ENCODE measurements at regions not wholly inside any gene's neighbourhood (a gene's known extent, or its start where the extent isn't known, plus 50 kb on each side); places are given as distances from the start of the nearest gene placed in this dataset.

- TF ChIP-seq PRDM2 (tag by site-specific recombination; IDR thresholded peaks at IDR 0.05; ENCODE audit: borderline replicate concordance) = no peak
Observed at GRCh38 chr3:84074767-84075166, 884.0 kb upstream of the CADM2 start (continued).

- Histone ChIP-seq H3K4me3 (ENCODE audit: low read depth, low read length) (no peak overlapping the region), H3K9me3 (ENCODE audit: control insufficient read depth, insufficient read depth, low read depth, low read length) (no peaks in the 10 kb centered on the region), H3K4me1 (ENCODE audit: control insufficient read depth, insufficient read depth, low read length) (no peaks in the 10 kb centered on the region), H3K27ac (ENCODE audit: extremely low read depth, low read depth, low read length) (no peak overlapping the region), H3K36me3 (ENCODE audit: control insufficient read depth in 2 of 2, insufficient read depth in 1 of 2, low read length in 2 of 2) (no peaks in the 10 kb centered on the region)
- CTCF ChIA-PET = no interaction called here
- no peak for TF ChIP-seq ZNF548 (tag by site-specific recombination; IDR thresholded peaks at IDR 0.05)
- TF ChIP-seq RBAK (tag by site-specific recombination; IDR thresholded peaks at IDR 0.05) = no peak
- TF ChIP-seq ZNF747 (tag by site-specific recombination; IDR thresholded peaks at IDR 0.05) = no peak
- no peak for TF ChIP-seq ZNF324 (tag by site-specific recombination; IDR thresholded peaks at IDR 0.05)
- no peak for TF ChIP-seq ZSCAN23 (tag by site-specific recombination; IDR thresholded peaks at IDR 0.05)
- TF ChIP-seq ZNF391 (tag by site-specific recombination; IDR thresholded peaks at IDR 0.05; ENCODE audit: borderline replicate concordance, low read depth) = no peak
- no peak for TF ChIP-seq ZNF175 (tag by site-specific recombination; IDR thresholded peaks at IDR 0.05)
- no peak for TF ChIP-seq OSR2 (tag by site-specific recombination; IDR thresholded peaks at IDR 0.05)
- no peak for TF ChIP-seq ZNF18 (tag by site-specific recombination; IDR thresholded peaks at IDR 0.05)
- TF ChIP-seq, protein P1, sequence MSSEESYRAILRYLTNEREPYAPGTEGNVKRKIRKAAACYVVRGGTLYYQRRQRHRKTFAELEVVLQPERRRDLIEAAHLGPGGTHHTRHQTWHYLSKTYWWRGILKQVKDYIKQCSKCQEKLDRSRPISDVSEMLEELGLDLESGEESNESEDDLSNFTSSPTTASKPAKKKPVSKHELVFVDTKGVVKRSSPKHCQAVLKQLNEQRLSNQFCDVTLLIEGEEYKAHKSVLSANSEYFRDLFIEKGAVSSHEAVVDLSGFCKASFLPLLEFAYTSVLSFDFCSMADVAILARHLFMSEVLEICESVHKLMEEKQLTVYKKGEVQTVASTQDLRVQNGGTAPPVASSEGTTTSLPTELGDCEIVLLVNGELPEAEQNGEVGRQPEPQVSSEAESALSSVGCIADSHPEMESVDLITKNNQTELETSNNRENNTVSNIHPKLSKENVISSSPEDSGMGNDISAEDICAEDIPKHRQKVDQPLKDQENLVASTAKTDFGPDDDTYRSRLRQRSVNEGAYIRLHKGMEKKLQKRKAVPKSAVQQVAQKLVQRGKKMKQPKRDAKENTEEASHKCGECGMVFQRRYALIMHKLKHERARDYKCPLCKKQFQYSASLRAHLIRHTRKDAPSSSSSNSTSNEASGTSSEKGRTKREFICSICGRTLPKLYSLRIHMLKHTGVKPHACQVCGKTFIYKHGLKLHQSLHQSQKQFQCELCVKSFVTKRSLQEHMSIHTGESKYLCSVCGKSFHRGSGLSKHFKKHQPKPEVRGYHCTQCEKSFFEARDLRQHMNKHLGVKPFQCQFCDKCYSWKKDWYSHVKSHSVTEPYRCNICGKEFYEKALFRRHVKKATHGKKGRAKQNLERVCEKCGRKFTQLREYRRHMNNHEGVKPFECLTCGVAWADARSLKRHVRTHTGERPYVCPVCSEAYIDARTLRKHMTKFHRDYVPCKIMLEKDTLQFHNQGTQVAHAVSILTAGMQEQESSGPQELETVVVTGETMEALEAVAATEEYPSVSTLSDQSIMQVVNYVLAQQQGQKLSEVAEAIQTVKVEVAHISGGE (tag by site-specific recombination; conservative IDR thresholded peaks at IDR 0.05; ENCODE audit: low read depth) = no peak
- no peak for TF ChIP-seq ZNF16 (tag by site-specific recombination; IDR thresholded peaks at IDR 0.05; ENCODE audit: low read depth)
- no peak for TF ChIP-seq ZNF707 (tag by site-specific recombination; IDR thresholded peaks at IDR 0.05)
- TF ChIP-seq ZNF112 (tag by site-specific recombination; IDR thresholded peaks at IDR 0.05) = no peak
- no peak for TF ChIP-seq ZNF148 (tag by site-specific recombination; IDR thresholded peaks at IDR 0.05; ENCODE audit: borderline replicate concordance)
- POLR2A ChIA-PET = no interaction called here
Observed at GRCh38 chr3:84077479-84077878, 881.3 kb upstream of the CADM2 start.

All from HEK293 (cell line).